ENCODE measurements at regions not wholly inside any gene's neighbourhood (a gene's known extent, or its start where the extent isn't known, plus 50 kb on each side); places are given as distances from the start of the nearest gene placed in this dataset.
"Not testable (repeated sequence)": the region's sequence is repeated elsewhere in the genome, so short reads cannot be mapped to it uniquely, and the experiment has no call there.

DNA sequence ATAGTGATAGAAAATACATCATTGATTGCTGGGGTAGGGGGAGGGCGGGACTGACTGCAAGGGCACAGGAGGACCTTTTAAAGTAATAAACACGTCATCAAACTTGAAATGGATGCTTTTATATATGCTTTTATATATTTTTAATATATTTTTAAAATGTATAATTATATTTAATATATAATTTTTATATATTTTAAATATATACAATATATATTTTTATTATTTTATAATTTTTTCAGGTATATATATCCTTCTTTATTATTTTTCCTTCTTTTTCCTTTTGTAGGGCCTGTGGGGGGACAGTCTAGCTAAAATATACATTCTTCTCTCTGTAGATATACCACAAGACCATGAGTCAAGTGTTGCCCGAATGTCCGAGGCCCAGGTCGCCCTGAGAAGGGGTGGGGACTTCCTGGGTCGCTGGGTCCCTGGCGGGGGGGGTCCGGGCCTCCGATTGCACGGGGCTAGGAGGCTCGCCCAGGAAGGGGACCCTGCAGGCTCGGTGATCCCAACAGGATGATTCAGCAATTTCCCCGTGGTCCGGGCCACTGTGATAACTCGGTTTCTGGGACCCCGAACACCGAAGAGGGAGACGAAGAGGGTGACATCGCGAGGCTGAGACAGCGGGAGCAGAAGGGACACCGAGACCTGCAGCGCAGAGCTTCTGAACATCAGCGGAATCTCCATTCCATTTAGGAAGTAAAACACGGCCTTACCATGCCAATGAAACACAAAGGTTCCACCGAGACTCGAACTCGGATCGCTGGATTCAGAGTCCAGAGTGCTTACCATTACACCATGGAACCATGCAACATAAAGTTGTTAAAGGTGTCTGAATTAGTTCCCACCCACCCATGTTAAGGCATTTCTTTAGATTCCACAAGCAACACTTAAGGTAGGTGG is 112.5 kb upstream of the NBPF11 start:
- peak; percentile 64 for DNase-seq (ENCODE audit: low spot score)

DNA sequence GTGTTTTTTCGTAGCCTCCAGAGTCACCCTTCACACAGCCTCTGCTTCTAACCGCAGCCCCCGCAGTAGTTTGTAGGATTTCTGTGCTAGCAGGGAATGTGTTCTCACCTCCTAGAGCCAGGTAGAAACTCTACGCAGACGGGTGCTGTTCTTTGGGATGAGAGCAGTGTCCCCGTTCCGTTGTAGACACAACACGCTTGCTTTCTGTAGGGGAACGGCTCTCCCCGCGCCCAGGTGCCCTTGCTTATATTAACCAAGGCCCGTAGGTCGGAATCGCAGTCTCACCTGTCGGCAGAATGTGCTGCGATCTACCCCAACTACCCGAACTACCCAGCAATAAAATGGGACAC is 111.8 kb upstream of the NBPF11 start:
- DNase-seq (ENCODE audit: low spot score) = no peak

DNA sequence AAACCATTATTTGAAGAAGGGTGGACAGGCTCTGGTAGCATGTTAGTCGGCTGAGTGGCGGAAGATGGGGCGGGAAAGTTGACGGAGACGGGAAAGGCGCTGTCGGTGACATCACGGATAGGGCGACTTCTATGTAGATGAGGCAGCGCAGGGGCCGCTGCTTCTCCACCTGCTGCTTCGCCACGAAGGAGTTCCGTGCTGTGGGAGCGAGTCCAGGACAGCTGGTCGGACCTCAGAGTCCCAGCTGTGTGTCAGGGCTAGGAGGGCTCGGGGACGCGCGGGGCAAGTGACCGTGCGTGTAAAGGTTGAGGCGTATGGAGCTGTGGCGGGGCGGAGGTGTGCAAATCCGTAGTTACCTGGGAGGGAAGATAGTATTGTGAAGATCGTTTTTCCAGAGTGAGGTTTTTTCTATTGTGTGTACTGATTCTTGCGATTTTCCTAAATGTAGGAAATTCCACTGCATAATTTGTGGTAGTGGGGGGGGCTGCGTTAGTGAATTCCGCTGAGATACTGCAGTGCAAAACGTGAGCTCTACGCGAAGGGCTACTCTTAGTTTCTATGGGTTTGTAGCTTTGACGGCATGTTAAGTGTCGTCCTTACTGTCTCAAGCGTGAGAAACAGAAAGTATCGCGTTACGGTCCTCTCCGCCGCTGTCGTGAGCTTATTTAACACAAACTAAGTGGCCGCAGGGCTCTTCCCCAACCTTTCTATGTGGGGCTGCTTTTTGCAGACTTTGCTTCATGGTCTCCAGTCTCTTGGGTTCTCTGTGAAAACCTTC is 111.2 kb upstream of the NBPF11 start:
- DNase-seq (ENCODE audit: low spot score) = peak; percentile 85

DNA sequence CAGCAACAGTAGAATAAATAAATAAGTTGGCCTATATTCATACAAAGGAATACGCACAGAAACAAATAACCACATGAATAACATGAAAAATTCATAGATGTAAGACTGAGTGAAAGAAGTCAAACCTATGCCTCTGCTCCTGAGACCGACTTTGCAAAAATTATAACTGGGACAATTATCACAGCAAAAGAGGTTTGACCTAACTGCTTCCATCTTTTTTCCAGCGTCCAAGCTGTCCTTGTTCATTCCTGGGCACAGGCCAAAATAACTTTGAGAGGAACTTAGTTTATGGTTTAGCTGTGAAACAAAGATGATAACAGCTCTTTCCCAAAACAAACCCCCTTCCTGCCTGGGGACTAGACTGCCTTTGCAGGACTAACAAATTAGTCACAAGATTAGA is 109.6 kb upstream of the NBPF11 start:
- not testable (repeated sequence) for DNase-seq (ENCODE audit: low spot score)

DNA sequence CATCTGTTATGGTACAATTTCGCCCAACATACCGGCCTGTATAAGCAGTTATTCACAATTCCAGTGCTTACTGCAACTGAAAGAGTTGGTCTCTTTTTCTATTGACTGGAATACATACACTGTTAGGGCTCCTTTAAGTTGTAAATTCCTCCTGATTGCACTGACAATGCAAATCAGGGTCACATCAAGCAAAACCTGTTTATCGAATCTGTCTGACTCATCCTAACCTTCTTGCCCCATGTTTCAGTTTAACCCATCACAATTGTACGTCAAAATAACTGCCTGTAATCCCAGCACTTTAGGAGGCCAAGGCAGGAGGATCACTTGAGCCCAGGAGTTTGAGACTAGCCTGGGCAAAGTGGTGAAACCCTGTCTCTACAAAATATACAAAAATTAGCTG is 105.8 kb upstream of the NBPF11 start:
- peak; percentile 37 for DNase-seq (ENCODE audit: low spot score)

DNA sequence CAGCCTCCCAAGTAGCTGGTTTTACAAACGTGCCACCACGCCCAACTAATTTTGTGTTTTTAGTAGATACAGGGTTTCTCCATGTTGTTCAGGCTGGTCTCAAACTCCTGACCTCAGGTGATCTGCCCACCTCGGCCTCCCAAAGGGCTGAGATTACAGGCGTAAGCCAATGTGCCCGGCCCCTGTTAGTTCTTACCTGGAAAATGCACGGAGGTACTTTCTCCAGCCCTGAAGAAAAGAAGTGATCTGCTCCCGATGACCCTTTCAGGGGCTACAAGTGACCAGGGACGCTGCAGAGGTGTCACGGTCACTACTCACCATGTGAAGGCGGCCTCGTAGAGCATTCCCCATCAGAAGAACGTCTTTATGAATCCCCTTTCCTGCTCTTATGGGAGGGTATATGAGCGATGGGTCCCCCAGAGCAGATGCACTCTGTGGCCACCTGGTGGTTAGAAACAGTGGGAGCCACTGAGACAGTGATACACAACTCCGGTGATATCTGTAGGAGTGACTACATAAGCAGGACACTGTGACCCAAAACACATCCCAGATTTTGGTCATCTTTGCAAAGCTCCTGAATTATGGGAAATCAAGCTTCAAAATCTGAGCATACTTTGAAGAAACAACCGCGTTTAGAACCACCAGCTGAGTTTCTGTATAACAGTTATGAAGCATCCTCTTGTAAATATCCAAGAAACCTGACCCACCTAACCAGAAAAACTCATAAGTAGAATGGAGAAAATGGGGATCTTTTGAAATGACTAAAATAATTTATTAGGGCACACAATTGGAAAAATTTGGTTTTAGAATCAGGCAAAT is 102.7 kb upstream of the NBPF11 start:
- not testable (repeated sequence) for DNase-seq (ENCODE audit: low spot score)

DNA sequence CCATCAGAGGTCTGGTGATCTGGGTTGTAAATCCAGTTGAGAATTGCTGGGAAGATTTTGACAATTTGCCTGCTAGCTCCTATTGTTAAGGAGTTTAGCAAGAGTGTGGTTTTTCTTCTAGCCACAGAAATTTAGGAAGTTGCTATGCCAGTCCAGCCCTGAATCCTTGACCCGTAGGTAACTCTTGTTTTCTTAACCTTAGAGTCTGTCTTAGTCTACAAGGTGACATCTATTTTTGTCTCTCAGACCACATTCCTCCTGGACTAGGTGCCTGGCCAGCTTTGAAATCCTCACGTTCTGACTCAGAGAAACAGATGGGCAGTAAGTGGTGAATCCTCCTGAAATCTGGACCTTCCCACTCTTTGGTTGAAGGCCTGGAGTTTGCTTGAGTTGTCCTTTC is 101.7 kb upstream of the NBPF11 start:
- not testable (repeated sequence) for DNase-seq (ENCODE audit: low spot score)

DNA sequence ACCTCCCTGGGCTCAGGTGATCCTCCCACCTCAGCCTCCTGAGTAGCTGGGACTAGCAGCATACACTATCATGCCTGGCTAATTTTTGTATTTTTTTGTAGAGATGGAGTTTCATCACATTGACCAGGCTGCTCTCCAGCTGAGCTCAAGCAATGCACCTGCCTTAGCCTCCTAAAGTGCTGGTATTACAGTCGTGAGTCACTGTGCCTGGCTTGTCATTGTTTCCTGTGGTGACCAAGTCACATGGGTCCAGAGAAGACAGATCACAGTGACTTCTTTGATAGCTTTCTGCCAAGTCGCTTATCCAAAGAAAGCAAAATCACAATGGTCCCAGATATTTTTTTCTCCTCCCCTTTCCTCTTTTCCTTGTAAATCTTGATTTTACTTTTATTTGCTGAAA is 96.7 kb upstream of the NBPF11 start:
- DNase-seq (ENCODE audit: low spot score) = not testable (repeated sequence)

DNA sequence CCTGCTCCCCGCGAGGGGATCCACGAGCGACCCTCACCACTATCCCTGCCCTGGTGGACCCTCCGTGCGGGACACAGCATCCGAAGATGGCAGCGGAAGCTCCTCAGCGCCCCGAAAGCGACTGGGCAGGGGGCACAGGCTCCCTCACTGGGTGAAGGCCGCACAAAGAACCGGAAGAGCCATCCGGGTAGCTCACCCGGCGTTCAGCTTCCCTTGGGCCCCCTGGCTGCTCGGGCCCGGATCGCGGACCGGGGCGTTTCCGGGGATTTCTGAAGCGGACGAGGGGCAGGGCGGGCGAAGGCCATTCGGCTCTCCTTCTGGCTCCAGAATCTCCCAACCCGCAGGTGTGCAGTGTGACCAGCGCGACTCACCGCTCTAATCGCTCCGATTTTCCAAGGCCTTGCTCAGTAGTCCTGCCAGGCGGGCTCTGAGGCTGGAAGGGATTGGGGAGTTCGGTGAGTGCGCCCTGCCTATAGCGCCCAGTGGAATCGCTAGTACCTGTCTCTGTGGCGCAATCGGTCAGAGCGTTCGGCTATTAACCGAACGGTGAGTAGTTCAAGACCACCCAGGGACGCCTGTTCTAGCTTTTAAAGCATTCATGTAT is 94.3 kb upstream of the NBPF11 start:
- not testable (repeated sequence) for DNase-seq (ENCODE audit: low spot score)

DNA sequence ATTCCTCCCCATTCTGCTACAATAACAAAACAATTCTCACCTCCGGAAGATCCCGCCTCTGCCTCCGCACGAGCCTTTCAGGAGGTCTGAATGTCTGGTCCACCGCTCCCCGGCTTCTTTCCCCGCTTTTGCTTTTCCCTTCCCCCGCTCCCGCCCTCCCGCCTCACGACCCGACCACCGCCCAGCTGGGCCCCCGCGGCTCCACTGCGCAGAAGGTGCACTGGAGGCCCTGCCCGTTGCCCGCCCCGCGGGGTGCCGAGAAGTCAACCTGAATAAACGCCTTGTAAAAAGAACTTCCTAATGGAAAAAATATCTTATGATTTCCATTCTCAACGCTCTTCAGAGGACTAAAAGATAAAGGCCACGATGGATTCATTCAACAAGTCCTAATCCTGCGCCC is 93.8 kb upstream of the NBPF11 start:
- not testable (repeated sequence) for DNase-seq (ENCODE audit: low spot score)

DNA sequence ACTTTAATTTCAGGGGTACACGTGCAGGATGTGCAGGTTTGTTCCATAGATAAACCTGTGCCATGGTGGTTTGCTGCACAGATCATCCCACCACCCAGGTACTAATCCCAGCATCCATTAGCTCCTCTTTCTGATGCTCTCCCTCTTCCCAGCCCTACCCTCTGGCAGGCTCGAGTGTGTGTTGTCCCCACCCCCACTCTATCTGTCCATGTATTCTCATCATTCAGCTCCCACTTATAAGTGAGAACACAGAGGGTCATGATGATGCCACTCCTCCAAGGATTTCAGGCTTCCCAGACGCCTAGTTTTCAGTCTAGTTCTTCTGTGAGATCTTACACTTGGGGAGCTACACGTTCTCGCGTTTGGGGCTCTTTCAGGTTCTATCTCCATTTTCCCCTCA is 93.4 kb upstream of the NBPF11 start:
- not testable (repeated sequence) for DNase-seq (ENCODE audit: low spot score)

DNA sequence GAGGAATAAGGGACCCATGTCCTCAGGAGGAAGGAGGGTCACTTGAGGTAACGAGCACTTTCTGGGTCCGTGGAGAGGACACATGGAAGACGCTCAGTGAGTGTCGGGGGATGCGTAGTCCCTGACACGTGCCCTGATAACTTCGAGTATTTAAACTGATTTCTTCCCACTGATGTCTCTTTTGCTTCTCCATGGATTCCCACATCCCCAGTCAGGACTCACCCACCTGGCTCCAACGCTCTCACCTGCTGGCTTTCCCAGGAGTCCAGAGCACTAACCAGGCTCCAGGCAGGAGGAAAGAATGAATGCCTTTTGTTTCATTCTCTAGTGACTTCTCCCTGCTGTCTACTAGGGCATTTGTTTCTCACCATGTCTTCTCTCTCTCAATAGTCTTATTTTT is 81.2 kb upstream of the NBPF11 start:
- not testable (repeated sequence) for DNase-seq (ENCODE audit: low spot score)

DNA sequence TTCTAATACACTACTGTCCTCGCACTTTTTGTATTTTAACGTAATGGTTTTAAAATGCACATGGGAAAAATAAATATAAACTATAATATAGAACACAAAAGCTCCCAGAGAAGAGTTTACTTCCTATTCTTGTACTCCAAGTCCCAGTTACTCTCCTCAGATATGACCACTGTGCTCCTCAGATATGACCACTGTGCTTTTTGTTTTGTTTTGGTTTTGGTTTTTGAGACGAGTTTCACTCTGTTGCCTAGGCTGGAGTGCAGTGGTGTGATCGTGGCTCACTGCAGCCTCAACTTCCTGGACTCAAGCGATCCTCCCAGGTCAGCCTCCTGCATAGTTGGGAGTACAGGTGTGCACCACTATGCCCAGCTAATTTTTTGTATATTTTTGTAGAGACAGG is 76.8 kb upstream of the NBPF11 start:
- not testable (repeated sequence) for DNase-seq (ENCODE audit: low spot score)

DNA sequence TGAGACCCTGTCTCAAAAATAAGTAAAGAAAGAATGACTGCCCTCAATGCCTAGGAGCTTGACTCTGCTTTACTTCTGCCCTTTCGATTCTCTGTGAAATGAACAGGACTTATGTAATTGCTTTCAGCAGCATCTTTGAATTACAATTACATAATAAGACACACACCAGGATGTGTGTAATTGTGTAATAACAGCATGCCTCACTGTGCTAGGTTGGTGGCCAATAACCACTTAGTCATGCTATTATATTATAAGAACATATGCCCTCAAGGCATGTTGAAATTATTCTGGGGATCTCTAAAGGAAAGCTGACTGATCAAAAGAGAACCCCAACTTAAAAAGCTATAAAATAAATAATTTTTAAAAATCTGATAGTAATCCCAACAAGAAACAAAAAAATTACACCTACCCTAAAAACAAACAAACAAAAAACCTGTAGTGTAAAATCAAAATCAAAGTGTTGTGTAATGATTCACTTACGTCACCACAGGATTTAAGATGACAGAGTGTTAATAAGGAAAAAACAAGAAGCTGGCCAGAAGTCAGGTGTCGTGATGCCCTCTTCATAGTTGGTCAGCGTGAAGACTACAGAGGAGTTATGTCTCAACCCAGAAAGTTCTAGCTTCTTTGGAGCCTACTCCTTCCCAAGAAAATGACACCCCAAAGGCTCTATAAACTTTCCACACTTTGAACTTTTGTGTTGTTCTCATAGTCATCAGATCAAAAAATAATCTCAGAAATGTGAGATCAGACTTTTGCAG is 70.5 kb upstream of the NBPF11 start:
- DNase-seq (ENCODE audit: low spot score) = not testable (repeated sequence)

DNA sequence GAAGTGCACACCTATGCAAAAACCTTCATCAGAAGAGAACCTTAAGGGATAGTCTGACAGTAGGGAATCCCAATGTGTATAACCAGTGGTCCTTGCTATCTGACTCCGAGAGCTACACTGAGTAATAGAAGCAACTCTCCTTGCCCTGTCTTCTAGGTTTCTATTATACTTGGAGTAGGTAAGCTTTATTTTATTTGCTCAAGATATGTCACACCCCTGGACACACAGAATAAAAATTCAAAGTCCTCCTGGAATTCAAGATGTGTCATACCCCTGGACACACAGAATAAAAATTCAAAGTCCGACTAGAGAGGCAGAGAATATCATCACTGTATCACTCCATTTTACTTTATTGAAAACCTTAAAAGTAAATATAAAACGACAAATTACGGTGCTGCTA is 69.5 kb upstream of the NBPF11 start:
- DNase-seq (ENCODE audit: low spot score) = not testable (repeated sequence)

DNA sequence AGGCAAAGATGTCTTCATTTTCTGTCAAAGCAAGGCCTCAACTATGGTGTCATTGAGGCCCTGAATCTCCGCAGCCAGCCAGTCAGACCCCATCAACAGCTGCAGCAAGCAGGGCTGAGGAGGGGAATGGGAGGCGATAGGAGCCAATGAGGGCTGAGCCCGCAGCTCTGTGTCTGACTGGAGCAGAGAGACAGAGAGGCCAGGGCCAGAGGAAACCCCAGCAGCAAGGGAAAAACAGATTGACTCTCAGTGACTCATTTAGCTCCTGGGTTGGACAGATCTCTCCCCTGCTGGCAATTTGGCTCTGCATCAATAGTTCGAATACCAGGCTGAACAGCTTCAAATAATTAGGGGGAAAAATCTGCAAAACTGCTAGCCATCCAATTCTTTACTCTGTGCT is 67.1 kb upstream of the NBPF11 start:
- not testable (repeated sequence) for DNase-seq (ENCODE audit: low spot score)

DNA sequence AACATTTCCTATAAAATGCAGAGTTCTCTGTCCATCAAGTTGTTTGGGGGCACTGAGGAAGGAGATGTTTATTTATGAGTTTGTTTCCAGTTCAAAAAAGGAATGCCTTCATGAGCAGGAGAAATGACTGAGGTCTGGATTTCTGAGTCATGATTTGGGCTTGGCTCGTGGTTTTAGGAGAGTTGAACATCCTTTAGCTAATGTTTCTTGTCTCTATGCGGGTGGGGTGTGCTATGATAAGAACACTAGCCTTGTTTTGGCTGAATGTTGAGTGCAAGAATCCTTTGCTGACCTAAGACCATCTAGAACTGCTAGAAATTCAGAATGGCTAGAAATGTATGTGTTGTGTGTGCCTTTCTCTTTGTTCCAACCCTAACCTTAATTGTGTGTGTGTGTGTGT is 59.1 kb upstream of the NBPF11 start:
- DNase-seq (ENCODE audit: low spot score) = not testable (repeated sequence)

DNA sequence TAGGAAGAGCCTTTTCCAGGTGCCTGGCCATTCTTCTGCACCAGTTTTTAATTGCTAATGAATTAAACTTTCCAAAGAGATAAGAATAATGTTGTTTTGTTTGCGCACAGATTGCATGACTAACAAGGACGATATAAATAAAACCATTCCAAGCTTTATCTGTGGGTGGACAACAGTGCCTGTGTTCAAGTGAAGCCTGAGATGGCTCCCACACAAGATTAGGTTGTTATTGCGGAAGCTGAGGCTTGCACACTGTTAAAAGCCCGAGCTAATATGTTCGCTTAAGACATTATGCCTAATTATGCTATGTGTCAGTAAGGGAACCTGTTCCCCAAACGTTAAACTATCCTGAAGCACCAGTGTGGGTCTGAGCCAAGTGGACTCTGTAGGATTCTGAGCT is 58.5 kb upstream of the NBPF11 start:
- DNase-seq (ENCODE audit: low spot score) = not testable (repeated sequence)

DNA sequence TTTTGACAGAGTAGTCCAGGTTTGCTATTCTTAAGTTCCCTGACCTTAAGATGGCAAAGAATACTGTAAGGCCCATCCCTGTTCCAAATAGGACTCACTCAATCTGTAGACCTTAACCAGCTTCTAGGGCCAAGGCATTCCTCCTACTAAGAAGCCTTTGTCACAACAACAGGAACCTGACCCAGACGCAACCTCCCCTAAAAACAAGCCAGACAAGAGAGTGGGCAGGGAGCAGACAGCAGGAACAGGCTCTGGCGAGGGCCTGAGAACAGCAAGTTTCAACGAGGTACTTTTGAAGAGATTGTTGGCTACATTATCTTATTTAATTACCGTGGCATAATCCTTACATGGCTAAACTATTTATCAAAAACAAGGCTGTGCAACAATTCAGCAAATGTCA is 58.1 kb upstream of the NBPF11 start:
- DNase-seq (ENCODE audit: low spot score) = not testable (repeated sequence)

DNA sequence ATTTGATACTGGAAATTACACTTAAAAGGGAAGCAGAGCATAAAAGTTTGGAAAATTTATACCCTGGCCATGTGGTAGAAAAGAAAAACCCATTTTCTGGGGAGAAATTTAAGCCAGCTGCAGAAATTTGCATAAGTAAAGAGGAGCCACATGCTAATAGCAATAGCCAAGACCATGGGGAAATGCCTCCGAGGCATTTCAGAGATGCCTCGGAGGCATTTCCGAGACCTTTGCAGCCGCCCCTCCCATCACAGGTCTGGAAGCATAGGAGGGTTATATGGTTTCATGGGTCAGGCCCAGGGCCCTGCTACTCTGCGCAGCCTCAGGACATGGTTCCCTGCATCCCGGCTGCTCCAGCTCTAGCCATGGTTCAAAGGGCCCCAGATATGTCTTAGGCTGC is 49.9 kb upstream of the NBPF11 start:
- not testable (repeated sequence) for DNase-seq (ENCODE audit: low spot score)

Data from activated CD4-positive, alpha-beta T cell treated with anti-CD3 and anti-CD28 coated beads, Interleukin-2, Interleukin-4, amounts not matched to agents 100 ng/mL and 50 ng/mL, durations not matched to agents 16 hours and 8 hours (primary cell).